ENCODE measurements at regions not wholly inside any gene's neighbourhood (a gene's known extent, or its start where the extent isn't known, plus 50 kb on each side); places are given as distances from the start of the nearest gene placed in this dataset.

- H3K27me3 ChIP-seq (ENCODE audit: control insufficient read depth, insufficient read depth, low read length) = 0 out of 2 replicates have a peak, but pooled peaks cover 5% of the 10 kb centered on the region
- DNase-seq (ENCODE audit: low read depth, low spot score) = no peak
- H3K4me1 ChIP-seq (ENCODE audit: control insufficient read depth, insufficient read depth, low read length) = no peaks in the 10 kb centered on the region
- TF ChIP-seq POLR2AphosphoS5 (IDR thresholded peaks at IDR 0.05; ENCODE audit: low read depth, low read length) = no peak
- TF ChIP-seq TCF7L2 (IDR thresholded peaks at IDR 0.05; ENCODE audit: low read depth, low read length) = no peak
- TF ChIP-seq REST (IDR thresholded peaks at IDR 0.05; ENCODE audit: insufficient read depth in 1 of 2, low read depth in 2 of 2, low read length in 1 of 2) = no peak
- no peak for TF ChIP-seq SIN3A (IDR thresholded peaks at IDR 0.05; ENCODE audit: borderline replicate concordance, insufficient read depth, low read depth, low read length)
- no peak for TF ChIP-seq CTCF (IDR thresholded peaks at IDR 0.05)
- no peak overlapping the region for H3K4me3 ChIP-seq (ENCODE audit: low read depth in 2 of 2, low read length in 2 of 2)
- intact Hi-C loops (cut with micrococcal nuclease; ENCODE audit: unreplicated experiment) (no loop called here), in situ Hi-C loops (cut with HindIII; ENCODE audit: low pct_unique_long_range_greater_than_20kb, low sequenced_read_pairs) (no loop called here)
- POLR2A ChIA-PET = no interaction called here
- no TSS peak for BruUV-seq (replicated peaks)
- no peak for ATAC-seq
- no peaks in the 10 kb centered on the region for H3K36me3 ChIP-seq (ENCODE audit: control insufficient read depth, insufficient read depth, low read length)
- H3K27ac ChIP-seq (ENCODE audit: low read length) = no peak overlapping the region
- H3K9me3 ChIP-seq (ENCODE audit: control insufficient read depth, insufficient read depth, low read depth, low read length) = no peaks in the 10 kb centered on the region
- CTCF ChIA-PET = no interaction called here
Measured at GRCh38 chr20:24756292-24757025, 192.6 kb upstream of the CST7 start.

GRCh38 chr20:24761220-24762065 is 187.6 kb upstream of the CST7 start:
- POLR2A ChIA-PET = no interaction called here
- CTCF ChIA-PET = no interaction called here

More at GRCh38 chr20:24761220-24762065, 187.6 kb upstream of the CST7 start:
- Histone ChIP-seq H3K27ac (ENCODE audit: low read length) (no peak overlapping the region), H3K36me3 (ENCODE audit: control insufficient read depth, insufficient read depth, low read length) (no peaks in the 10 kb centered on the region), H3K4me3 (ENCODE audit: low read depth in 2 of 2, low read length in 2 of 2) (no peak overlapping the region), H3K4me1 (ENCODE audit: control insufficient read depth, insufficient read depth, low read length) (no peaks in the 10 kb centered on the region), H3K9me3 (ENCODE audit: control insufficient read depth, insufficient read depth, low read depth, low read length) (no peaks in the 10 kb centered on the region), H3K27me3 (ENCODE audit: control insufficient read depth, insufficient read depth, low read length) (peaks cover 5% of the 10 kb centered on the region; the same call in 1 of the 2 replicates)
- no peak for DNase-seq (ENCODE audit: low read depth, low spot score)
- in situ Hi-C loops (cut with HindIII; ENCODE audit: low pct_unique_long_range_greater_than_20kb, low sequenced_read_pairs) = no loop called here
- TF ChIP-seq SIN3A (IDR thresholded peaks at IDR 0.05; ENCODE audit: borderline replicate concordance, insufficient read depth, low read depth, low read length) (no peak), TCF7L2 (IDR thresholded peaks at IDR 0.05; ENCODE audit: low read depth, low read length) (no peak), CTCF (IDR thresholded peaks at IDR 0.05) (no peak), POLR2AphosphoS5 (IDR thresholded peaks at IDR 0.05; ENCODE audit: low read depth, low read length) (no peak), REST (IDR thresholded peaks at IDR 0.05; ENCODE audit: insufficient read depth in 1 of 2, low read depth in 2 of 2, low read length in 1 of 2) (no peak)
- no peak for ATAC-seq
- BruUV-seq (replicated peaks) = no TSS peak
- intact Hi-C loops (cut with micrococcal nuclease; ENCODE audit: unreplicated experiment) = no loop called here
